ENCODE measurements at regions not wholly inside any gene's neighbourhood (a gene's known extent, or its start where the extent isn't known, plus 50 kb on each side); places are given as distances from the start of the nearest gene placed in this dataset.
A peak's percentile ranks its signal among the peaks of the same experiment; 100 is the strongest.

DNA sequence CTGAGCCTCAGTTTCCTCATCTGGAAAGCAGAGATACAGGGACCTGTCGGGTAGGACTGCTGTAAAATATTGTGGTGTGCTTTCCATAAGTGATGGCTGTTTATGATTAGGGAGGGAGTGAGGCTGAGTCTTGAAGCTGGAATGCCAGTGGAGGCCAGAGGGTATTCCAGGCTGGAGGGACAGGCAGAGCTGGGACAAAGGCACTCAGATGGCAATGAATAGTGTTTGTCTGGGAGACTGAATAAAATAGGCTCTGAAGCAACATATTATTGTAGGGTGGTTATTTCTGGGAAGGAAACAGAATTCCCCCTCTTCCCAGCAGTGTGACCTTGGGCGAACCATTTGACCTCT lies 120.7 kb downstream of the INHBB start:
- no peak for DNase-seq (ENCODE audit: extremely low read depth, low read depth)
- TF ChIP-seq, protein P1, sequence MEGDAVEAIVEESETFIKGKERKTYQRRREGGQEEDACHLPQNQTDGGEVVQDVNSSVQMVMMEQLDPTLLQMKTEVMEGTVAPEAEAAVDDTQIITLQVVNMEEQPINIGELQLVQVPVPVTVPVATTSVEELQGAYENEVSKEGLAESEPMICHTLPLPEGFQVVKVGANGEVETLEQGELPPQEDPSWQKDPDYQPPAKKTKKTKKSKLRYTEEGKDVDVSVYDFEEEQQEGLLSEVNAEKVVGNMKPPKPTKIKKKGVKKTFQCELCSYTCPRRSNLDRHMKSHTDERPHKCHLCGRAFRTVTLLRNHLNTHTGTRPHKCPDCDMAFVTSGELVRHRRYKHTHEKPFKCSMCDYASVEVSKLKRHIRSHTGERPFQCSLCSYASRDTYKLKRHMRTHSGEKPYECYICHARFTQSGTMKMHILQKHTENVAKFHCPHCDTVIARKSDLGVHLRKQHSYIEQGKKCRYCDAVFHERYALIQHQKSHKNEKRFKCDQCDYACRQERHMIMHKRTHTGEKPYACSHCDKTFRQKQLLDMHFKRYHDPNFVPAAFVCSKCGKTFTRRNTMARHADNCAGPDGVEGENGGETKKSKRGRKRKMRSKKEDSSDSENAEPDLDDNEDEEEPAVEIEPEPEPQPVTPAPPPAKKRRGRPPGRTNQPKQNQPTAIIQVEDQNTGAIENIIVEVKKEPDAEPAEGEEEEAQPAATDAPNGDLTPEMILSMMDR (IDR thresholded peaks at IDR 0.05; ENCODE audit: low read depth, low read length, missing control alignments), result no peak
- no peak overlapping the region for H3K4me3 ChIP-seq (replicated peaks; ENCODE audit: low read depth, low read length)

DNA sequence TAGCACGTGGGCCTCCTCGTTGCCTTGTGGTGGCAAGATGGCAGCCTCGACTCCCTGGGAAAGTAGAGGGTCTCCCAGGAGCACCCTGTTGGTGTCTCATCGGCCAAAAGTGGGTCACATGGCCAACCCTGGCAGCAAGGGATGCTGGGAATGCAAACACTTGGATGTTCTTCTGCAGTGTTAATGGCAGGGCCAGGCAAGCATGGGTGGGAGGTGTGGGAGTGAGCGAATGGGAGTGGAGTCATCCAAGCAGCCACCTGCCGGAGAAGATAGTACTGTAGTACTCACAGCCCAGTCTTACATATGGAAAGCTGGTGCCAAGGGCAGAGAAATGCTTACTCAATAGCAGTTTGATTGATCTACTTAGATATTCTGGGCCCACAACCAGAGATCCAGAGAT lies 122.2 kb downstream of the INHBB start:
- TF ChIP-seq, protein P1 (IDR thresholded peaks at IDR 0.05; ENCODE audit: low read depth, low read length, missing control alignments), result no peak
- H3K4me3 ChIP-seq (replicated peaks; ENCODE audit: low read depth, low read length), result no peak overlapping the region
- DNase-seq (ENCODE audit: extremely low read depth, low read depth), result no peak

GRCh38 chr2:120469426-120469825 lies 123.5 kb downstream of the INHBB start:
- DNase-seq (ENCODE audit: extremely low read depth, low read depth), result no peak
- H3K4me3 ChIP-seq (replicated peaks; ENCODE audit: low read depth, low read length), result no peak overlapping the region
- TF ChIP-seq, protein P1 (IDR thresholded peaks at IDR 0.05; ENCODE audit: low read depth, low read length, missing control alignments), result no peak

DNA sequence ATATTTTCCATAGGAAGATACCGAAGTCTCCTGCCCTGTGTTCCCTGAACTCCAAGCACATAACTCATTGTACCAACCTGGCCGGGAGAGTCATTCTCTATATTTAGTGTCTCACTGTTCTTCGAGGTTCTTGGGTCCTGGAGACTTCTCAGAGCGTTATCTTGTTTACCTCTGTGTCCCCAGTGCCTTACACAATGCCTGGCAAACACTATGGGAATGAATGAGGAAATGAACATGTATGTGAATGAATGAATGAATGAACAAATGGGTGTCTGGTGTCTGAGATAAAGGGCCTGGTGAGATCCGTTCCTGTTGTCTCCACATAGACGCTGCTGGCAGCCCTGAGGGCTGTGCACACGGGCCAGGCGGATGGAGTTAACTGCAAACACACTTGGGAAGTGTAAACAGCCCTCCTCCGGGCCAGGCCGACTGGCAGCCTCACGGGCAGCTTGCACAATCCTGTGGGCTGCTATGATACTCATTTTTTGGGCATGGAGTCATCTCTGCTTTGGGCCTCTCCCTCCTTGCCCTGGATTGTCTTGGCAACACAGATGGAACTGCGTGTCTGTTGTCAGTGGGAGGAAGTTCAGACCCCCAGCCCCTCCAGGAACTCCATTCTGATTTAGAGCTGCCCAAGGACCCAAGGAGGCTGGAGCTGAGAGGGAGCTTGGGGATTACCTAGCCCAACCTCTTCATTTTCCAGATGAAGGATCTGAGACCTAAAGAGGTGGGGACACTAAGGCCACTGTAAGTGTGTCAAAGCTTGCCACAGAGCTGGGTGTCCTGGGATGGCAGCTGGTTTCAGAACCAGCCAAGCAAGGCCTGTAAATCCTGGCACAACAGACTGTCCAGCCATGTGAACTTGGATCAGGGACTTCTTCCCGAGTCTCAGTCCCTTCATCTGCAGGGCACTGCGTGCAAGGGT lies 124.4 kb downstream of the INHBB start:
- TF ChIP-seq, protein P1 (IDR thresholded peaks at IDR 0.05; ENCODE audit: low read depth, low read length, missing control alignments), result no peak
- H3K4me3 ChIP-seq (replicated peaks; ENCODE audit: low read depth, low read length), result no peak overlapping the region
- peak; percentile 70 for DNase-seq (ENCODE audit: extremely low read depth, low read depth)

- TF ChIP-seq, protein P1 (IDR thresholded peaks at IDR 0.05; ENCODE audit: low read depth, low read length, missing control alignments), result no peak
- DNase-seq (ENCODE audit: extremely low read depth, low read depth), result no peak
Measured at GRCh38 chr2:120471166-120471565, 125.2 kb downstream of the INHBB start.

GRCh38 chr2:120472031-120472430 lies 126.1 kb downstream of the INHBB start:
- H3K4me3 ChIP-seq (replicated peaks; ENCODE audit: low read depth, low read length), result no peak overlapping the region
- TF ChIP-seq, protein P1 (IDR thresholded peaks at IDR 0.05; ENCODE audit: low read depth, low read length, missing control alignments), result no peak
- DNase-seq (ENCODE audit: extremely low read depth, low read depth), result no peak

More at GRCh38 chr2:120471166-120471565, 125.2 kb downstream of the INHBB start:
- no peak overlapping the region for H3K4me3 ChIP-seq (replicated peaks; ENCODE audit: low read depth, low read length)

Data from HFF-Myc (cell line).